ENCODE measurements at regions not wholly inside any gene's neighbourhood (a gene's known extent, or its start where the extent isn't known, plus 50 kb on each side); places are given as distances from the start of the nearest gene placed in this dataset.

GRCh38 chr7:86592185-86592584, 51.5 kb upstream of the GRM3 start:
- H3K9me3 ChIP-seq, result no peaks in the 10 kb centered on the region
- 30 to 41% methylated on average over 1 of the region's 1 CpG for WGBS, 2 donors
- H3K27me3 ChIP-seq, result no peaks in the 10 kb centered on the region
- no peak overlapping the region for H3K27ac ChIP-seq
- no peak for DNase-seq
- H3K36me3 ChIP-seq, result no peaks in the 10 kb centered on the region
- H3K4me3 ChIP-seq, result no peak overlapping the region
- H3K4me1 ChIP-seq, result no peaks in the 10 kb centered on the region
- TF ChIP-seq POLR2A (IDR thresholded peaks at IDR 0.05) (no peak), CTCF (IDR thresholded peaks at IDR 0.05) (no peak)
- intact Hi-C loops (cut with DNase I), result no loop called here

GRCh38 chr7:86574006-86574405, 69.7 kb upstream of the GRM3 start:
- Histone ChIP-seq H3K4me1 (no peaks in the 10 kb centered on the region), H3K36me3 (no peaks in the 10 kb centered on the region), H3K27me3 (no peaks in the 10 kb centered on the region), H3K4me3 (no peak overlapping the region), H3K9me3 (no peaks in the 10 kb centered on the region), H3K27ac (no peak overlapping the region)
- intact Hi-C loops (cut with DNase I), result no loop called here
- TF ChIP-seq POLR2A (IDR thresholded peaks at IDR 0.05), result no peak
- TF ChIP-seq CTCF (IDR thresholded peaks at IDR 0.05), result no peak
- DNase-seq, result no peak
- 86 to 92% methylated on average over 9 of the region's 9 CpGs for WGBS, 2 donors

- Histone ChIP-seq H3K4me3 (no peak overlapping the region), H3K36me3 (no peaks in the 10 kb centered on the region), H3K27ac (no peak overlapping the region), H3K27me3 (no peaks in the 10 kb centered on the region), H3K9me3 (no peaks in the 10 kb centered on the region), H3K4me1 (no peaks in the 10 kb centered on the region)
- 44 to 56% methylated on average over 8 of the region's 8 CpGs for WGBS, 2 donors
- intact Hi-C loops (cut with DNase I), result no loop called here
- no peak for TF ChIP-seq CTCF (IDR thresholded peaks at IDR 0.05)
- DNase-seq, result no peak
Measured at GRCh38 chr7:86558680-86559501, 84.8 kb upstream of the GRM3 start.

- H3K4me1 ChIP-seq, result no peaks in the 10 kb centered on the region
- no peak overlapping the region for H3K27ac ChIP-seq
- H3K4me3 ChIP-seq, result no peak overlapping the region
- DNase-seq, result no peak
- H3K27me3 ChIP-seq, result no peaks in the 10 kb centered on the region
- 87% methylated on average over 3 of the region's 5 CpGs; no CpG with 5 or more reads in 1 of the 2 donors for WGBS, 2 donors
- no peak for TF ChIP-seq CTCF (IDR thresholded peaks at IDR 0.05)
- no peak for TF ChIP-seq POLR2A (IDR thresholded peaks at IDR 0.05)
- intact Hi-C loops (cut with DNase I), result no loop called here
- no peaks in the 10 kb centered on the region for H3K36me3 ChIP-seq
- H3K9me3 ChIP-seq, result peaks cover 0 to 10% (median 0%) of the 10 kb centered on the region in 3 donors
Measured at GRCh38 chr7:86534641-86535040, 109.1 kb upstream of the GRM3 start.

GRCh38 chr7:86504229-86504628, 139.5 kb upstream of the GRM3 start:
- no peak for DNase-seq
- Histone ChIP-seq H3K36me3 (no peaks in the 10 kb centered on the region), H3K9me3 (no peaks in the 10 kb centered on the region), H3K27me3 (no peaks in the 10 kb centered on the region), H3K27ac (no peak overlapping the region), H3K4me3 (no peak overlapping the region), H3K4me1 (no peaks in the 10 kb centered on the region)
- no peak for TF ChIP-seq POLR2A (IDR thresholded peaks at IDR 0.05)
- 14% methylated on average over 1 of the region's 1 CpG for WGBS, 2 donors
- intact Hi-C loops (cut with DNase I), result no loop called here

All from esophagus squamous epithelium (tissue), 5 donors.